Cardiac muscle cell (in vitro differentiated cells and primary cell): ENCODE measurements at regions not wholly inside any gene's neighbourhood (a gene's known extent, or its start where the extent isn't known, plus 50 kb on each side); places are given as distances from the start of the nearest gene placed in this dataset.
"Not testable (repeated sequence)": the region's sequence is repeated elsewhere in the genome, so short reads cannot be mapped to it uniquely, and the experiment has no call there.

Source experiments
- DNase-seq, 2 donors: peaks; one replicate each; pipeline versions ENCODE4 v3.0.0 to v3.0.0-alpha.2; 2010 to 2017; ENCODE audit warnings: low read depth in 1 of 2, low spot score in 1 of 2
- H3K27ac ChIP-seq: fragments of 200-600 bp; sonication (generic); 2 replicates; pipeline ENCODE4 v1.5.1; 2016
- H3K27me3 ChIP-seq: fragments of 200-600 bp; sonication (generic); 2 replicates; pipeline ENCODE4 v1.6.0; 2016; ENCODE audit warnings: control low read depth
- H3K36me3 ChIP-seq: fragments of 200-600 bp; sonication (generic); 2 replicates; pipeline ENCODE4 v1.5.1; 2016; ENCODE audit warnings: control low read depth
- H3K4me1 ChIP-seq: fragments of 200-600 bp; sonication (generic); 2 replicates; pipeline ENCODE4 v1.8.1; 2017; ENCODE audit warnings: low read depth, mild to moderate bottlenecking, mixed run types
- H3K4me3 ChIP-seq: fragments of 200-600 bp; sonication (generic); 2 replicates; pipeline ENCODE4 v1.5.1; 2016; ENCODE audit warnings: mild to moderate bottlenecking
- H3K9me3 ChIP-seq: fragments of 200-600 bp; sonication (generic); 2 replicates; pipeline ENCODE4 v1.5.1; 2017; ENCODE audit warnings: low read depth, mild to moderate bottlenecking, control low read depth
- TF ChIP-seq, protein P1 (sequence below): IDR thresholded peaks from 2 replicates; pipeline ENCODE4 v1.5.1; 2012; ENCODE audit warnings: low read depth, mild to moderate bottlenecking, low read length

DNA sequence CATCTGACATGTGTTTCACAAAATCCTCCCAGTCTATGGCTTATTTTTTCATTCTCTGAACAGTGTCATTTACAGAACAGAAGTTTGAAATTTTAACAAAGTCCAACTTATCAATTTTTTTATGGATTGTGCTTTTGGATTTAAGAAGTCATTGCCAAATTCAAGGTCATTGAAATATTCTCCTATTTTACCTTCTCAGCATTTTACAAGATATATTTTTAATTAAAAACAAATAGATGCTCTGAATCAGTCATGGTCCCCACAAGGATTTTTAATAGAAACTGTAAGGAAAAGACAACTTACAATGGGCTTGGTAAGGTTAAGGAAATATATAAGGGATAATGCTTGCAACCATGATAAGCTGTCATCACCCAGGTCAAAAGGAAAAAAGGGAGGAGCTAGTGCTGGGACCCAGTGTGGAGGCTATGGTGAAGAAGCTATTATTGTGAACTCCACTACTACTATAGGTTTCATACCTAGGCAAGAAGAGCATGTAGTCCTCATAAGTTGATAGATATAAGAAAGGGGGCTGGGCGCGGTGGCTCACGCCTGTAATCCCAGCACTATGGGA is 144.5 kb upstream of the KCNJ15 start:
- Histone ChIP-seq H3K4me3 (no peak overlapping the region), H3K36me3 (no peaks in the 10 kb centered on the region), H3K9me3 (no peaks in the 10 kb centered on the region), H3K27me3 (no peaks in the 10 kb centered on the region), H3K27ac (no peak overlapping the region), H3K4me1 (no peaks in the 10 kb centered on the region)
- DNase-seq, result no peak
- TF ChIP-seq, protein P1, sequence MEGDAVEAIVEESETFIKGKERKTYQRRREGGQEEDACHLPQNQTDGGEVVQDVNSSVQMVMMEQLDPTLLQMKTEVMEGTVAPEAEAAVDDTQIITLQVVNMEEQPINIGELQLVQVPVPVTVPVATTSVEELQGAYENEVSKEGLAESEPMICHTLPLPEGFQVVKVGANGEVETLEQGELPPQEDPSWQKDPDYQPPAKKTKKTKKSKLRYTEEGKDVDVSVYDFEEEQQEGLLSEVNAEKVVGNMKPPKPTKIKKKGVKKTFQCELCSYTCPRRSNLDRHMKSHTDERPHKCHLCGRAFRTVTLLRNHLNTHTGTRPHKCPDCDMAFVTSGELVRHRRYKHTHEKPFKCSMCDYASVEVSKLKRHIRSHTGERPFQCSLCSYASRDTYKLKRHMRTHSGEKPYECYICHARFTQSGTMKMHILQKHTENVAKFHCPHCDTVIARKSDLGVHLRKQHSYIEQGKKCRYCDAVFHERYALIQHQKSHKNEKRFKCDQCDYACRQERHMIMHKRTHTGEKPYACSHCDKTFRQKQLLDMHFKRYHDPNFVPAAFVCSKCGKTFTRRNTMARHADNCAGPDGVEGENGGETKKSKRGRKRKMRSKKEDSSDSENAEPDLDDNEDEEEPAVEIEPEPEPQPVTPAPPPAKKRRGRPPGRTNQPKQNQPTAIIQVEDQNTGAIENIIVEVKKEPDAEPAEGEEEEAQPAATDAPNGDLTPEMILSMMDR, result no peak

- no peak for DNase-seq
- Histone ChIP-seq H3K4me3 (no peak overlapping the region), H3K9me3 (no peaks in the 10 kb centered on the region), H3K36me3 (no peaks in the 10 kb centered on the region), H3K27me3 (no peaks in the 10 kb centered on the region), H3K27ac (no peak overlapping the region), H3K4me1 (no peaks in the 10 kb centered on the region)
- TF ChIP-seq, protein P1, result no peak
These were observed 142.0 kb upstream of the KCNJ15 start for GRCh38 chr21:38114717-38115333.

GRCh38 chr21:38115870-38116269 is 140.9 kb upstream of the KCNJ15 start:
- Histone ChIP-seq H3K27me3 (no peaks in the 10 kb centered on the region), H3K27ac (no peak overlapping the region), H3K36me3 (no peaks in the 10 kb centered on the region), H3K4me3 (no peak overlapping the region), H3K4me1 (no peaks in the 10 kb centered on the region), H3K9me3 (no peaks in the 10 kb centered on the region)
- DNase-seq, result no peak
- TF ChIP-seq, protein P1, result no peak

DNA sequence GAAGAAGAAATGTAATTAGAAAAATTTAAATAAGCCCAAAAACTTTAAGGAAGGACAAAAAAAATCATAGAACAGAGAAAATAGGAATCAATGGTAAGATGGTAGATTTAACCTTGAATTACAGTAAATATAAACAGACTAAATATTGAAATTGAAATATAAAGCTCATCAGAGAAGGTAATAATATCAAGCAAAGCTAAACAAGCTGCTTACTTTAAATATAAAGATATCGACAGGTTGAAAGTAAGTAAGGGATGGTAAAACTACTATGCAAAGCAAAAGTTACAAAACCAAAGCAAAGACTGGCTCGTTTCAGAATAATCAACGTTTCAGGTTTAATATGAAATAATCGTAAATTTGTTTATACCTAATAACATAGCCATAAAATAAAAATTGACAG is 137.0 kb upstream of the KCNJ15 start:
- no peak for DNase-seq
- Histone ChIP-seq H3K27me3 (no peaks in the 10 kb centered on the region), H3K4me3 (no peak overlapping the region), H3K36me3 (no peaks in the 10 kb centered on the region), H3K27ac (no peak overlapping the region), H3K9me3 (no peaks in the 10 kb centered on the region), H3K4me1 (no peaks in the 10 kb centered on the region)
- TF ChIP-seq, protein P1, result no peak

DNA sequence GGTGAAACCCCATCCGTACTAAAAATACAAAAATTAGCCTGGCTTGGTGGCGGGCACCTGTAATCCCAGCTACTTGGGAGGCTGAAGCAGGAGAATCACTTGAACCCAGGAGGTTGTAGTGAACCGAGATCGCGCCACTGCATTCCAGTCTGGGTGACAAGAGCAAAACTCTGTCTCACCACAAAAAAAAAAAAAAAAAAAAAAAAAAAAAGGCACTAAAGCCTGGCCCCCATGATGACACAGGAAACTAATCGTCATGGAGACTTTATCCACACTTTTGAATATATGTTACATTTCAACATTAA is 136.2 kb upstream of the KCNJ15 start:
- H3K9me3 ChIP-seq, DNase-seq, H3K36me3 ChIP-seq: not testable (repeated sequence)

GRCh38 chr21:38120984-38121855 is 135.6 kb upstream of the KCNJ15 start:
- Histone ChIP-seq H3K4me1 (no peaks in the 10 kb centered on the region), H3K27me3 (no peaks in the 10 kb centered on the region), H3K27ac (no peak overlapping the region), H3K36me3 (no peaks in the 10 kb centered on the region), H3K4me3 (no peak overlapping the region), H3K9me3 (no peaks in the 10 kb centered on the region)
- TF ChIP-seq, protein P1, result no peak
- no peak for DNase-seq

More for the DNA sequence above, 136.2 kb upstream of the KCNJ15 start:
- not testable (repeated sequence) for H3K27me3 ChIP-seq, H3K4me1 ChIP-seq, H3K4me3 ChIP-seq, H3K27ac ChIP-seq
